ENCODE measurements at regions not wholly inside any gene's neighbourhood (a gene's known extent, or its start where the extent isn't known, plus 50 kb on each side); places are given as distances from the start of the nearest gene placed in this dataset.
"Not testable (repeated sequence)": the region's sequence is repeated elsewhere in the genome, so short reads cannot be mapped to it uniquely, and the experiment has no call there.

- TF ChIP-seq CTCF (conservative IDR thresholded peaks at IDR 0.05 in 1 of 2, IDR thresholded peaks at IDR 0.05 in 1 of 2; ENCODE audit: extremely low read depth in 1 of 2, insufficient read depth in 1 of 2, low read depth in 1 of 2, low read length in 2 of 2); EZH2 (IDR thresholded peaks at IDR 0.05; ENCODE audit: borderline replicate concordance, low read length): not testable (repeated sequence)
These were observed 66.1 kb upstream of the NDST4 start for GRCh38 chr4:115179438-115180062.

Data from mammary epithelial cell (primary cell).